22Rv1 (cell line): ENCODE measurements at regions not wholly inside any gene's neighbourhood (a gene's known extent, or its start where the extent isn't known, plus 50 kb on each side); places are given as distances from the start of the nearest gene placed in this dataset.

Source experiments
- H3K27ac ChIP-seq: fragments of 450-650 bp; 2 replicates; pipeline ENCODE4 v1.5.1; 2017
- CTCF ChIP-seq: fragments of 450-650 bp; IDR thresholded peaks from 2 replicates; pipeline ENCODE4 v1.5.1; 2017; ENCODE audit warnings: mild to moderate bottlenecking
- ZFX ChIP-seq: fragments of 450-650 bp; IDR thresholded peaks from 2 replicates; pipeline ENCODE4 v1.6.1; 2017; ENCODE audit warnings: antibody characterized with exemption, borderline replicate concordance

- H3K27ac ChIP-seq, result no peak overlapping the region
- TF ChIP-seq ZFX (no peak), CTCF (no peak)
These were observed 290.0 kb upstream of the SHH start for GRCh38 chr7:156102267-156102666.

GRCh38 chr7:156101355-156101754 is 289.1 kb upstream of the SHH start:
- no peak for TF ChIP-seq CTCF
- TF ChIP-seq ZFX, result no peak

GRCh38 chr7:156100086-156100485 is 287.8 kb upstream of the SHH start:
- H3K27ac ChIP-seq, result no peak overlapping the region
- TF ChIP-seq ZFX, result no peak
- no peak for TF ChIP-seq CTCF

More at GRCh38 chr7:156101355-156101754, 289.1 kb upstream of the SHH start:
- no peak overlapping the region for H3K27ac ChIP-seq

GRCh38 chr7:156099085-156099484 is 286.8 kb upstream of the SHH start:
- TF ChIP-seq CTCF (no peak), ZFX (no peak)
- H3K27ac ChIP-seq, result no peak overlapping the region

- TF ChIP-seq CTCF, result no peak
- no peak for TF ChIP-seq ZFX
These were observed 284.7 kb upstream of the SHH start for GRCh38 chr7:156096771-156097538.

GRCh38 chr7:156095908-156096539 is 283.8 kb upstream of the SHH start:
- no peak for TF ChIP-seq CTCF
- H3K27ac ChIP-seq, result no peak overlapping the region

More at GRCh38 chr7:156096771-156097538, 284.7 kb upstream of the SHH start:
- H3K27ac ChIP-seq, result no peak overlapping the region
